GM18505 (cell line): ENCODE measurements at regions not wholly inside any gene's neighbourhood (a gene's known extent, or its start where the extent isn't known, plus 50 kb on each side); places are given as distances from the start of the nearest gene placed in this dataset.

ENCODE experiments used
- ATAC-seq: cut with Tn5 transposase; IDR thresholded peaks from one replicate; pipeline ENCODE4 v1.9.1; 2021; ENCODE audit not compliant: unreplicated experiment
- POLR2A ChIP-seq: IDR thresholded peaks from 4 replicates; pipeline ENCODE4 v1.6.1; 2011; ENCODE audit warnings: borderline replicate concordance; ENCODE audit not compliant: insufficient read depth, insufficient read length; ENCODE audit errors: extremely low read depth

DNA sequence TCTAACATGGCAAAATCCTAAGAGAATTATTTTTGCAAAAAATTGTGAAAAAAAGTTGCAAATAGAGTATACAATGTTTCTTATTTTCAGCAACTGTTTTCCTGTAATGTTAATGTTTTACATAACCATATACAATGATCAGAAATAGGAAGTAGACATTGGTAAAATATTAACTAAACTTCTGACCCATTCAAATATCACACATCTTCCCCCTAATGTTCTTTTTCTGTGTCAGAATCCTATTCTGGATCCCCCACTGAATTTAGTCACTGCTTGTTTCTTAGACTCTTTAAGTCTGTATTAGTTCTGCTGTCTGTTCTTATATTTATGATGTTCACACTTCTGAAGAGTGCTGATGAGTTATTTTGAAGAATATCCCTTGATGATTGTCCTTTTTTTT is 62.0 kb downstream of the HFE start:
- no peak for TF ChIP-seq POLR2A

DNA sequence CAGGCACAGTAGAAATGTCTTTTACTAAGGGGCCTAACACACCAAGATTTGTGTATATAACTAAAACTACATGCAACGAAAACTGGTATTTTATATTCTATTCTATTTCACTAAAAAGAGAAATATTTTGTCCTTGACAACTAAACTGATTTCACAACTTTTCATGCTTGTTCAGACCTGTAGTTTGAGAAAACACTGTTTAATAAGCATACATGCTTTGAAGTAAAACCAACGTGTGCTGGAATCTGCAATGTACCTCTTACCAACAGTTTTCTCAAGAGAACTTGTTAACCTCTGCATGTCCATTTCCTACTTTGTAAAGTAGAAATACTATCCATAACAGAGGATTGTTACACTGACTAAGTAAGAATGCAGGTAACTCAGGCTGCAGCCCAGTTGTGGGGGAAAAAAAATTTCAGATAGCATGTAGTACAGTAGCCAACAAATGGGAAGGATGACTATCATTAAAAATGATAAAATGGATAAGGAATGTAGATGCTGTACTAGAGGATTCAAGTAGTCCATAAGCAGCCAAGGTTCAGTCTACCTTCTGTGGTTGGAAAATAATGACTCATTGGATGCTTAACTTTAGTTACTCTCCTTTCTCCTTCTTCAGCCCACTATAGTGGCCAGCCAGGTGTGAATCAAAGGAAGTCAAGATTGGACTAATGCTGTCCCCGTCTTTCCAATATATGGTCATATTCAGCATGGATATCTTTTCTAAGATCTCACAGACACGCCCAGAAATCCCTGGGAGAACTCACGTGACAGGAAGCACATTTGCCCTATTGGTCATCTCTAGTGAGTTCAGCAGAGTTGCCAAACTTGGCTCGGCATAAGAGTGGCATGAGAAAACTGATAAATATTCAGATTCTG is 65.2 kb downstream of the HFE start:
- no peak for TF ChIP-seq POLR2A
- no peak for ATAC-seq

More for the DNA sequence above, 62.0 kb downstream of the HFE start:
- no peak for ATAC-seq

DNA sequence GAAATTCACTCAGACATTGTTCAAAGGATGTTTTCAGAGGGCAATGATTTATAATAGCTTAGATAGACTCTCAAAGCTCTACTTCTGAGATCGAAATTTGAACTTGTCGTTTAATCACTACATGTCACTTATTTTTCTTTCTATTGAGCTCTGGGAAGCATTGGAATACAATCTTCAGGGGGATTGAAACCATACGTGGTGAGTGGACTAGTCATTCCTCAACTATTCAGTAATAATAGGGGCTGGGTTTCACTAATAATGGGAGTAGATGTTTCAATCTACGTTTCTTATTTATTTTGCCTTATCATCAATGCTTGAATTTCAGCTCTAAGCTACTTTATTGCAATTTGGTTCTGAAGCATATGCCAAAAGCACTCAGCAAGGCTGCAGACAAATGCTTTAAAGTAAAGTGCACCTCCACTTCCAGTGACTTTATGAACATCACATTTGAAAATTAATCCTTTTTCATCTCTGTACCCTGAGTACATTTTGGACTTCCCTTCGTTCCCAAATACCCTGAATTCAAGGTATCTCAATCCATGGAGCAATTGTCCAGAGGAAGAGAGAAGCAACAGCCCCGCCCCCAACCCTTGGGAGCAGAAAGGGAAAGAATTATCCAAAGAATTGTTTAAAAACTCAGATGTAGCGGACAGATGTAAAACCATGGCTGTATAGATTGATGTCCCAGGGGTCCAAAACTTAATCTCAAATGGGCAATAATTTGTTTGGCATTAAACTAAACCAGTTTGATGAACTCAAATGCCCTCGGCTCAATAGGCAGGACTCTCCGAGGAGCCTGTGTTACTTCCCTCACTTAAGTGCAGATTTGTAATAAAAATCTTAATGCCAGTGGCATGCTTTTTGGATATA is 68.1 kb downstream of the HFE start:
- no peak for TF ChIP-seq POLR2A
- ATAC-seq = no peak

DNA sequence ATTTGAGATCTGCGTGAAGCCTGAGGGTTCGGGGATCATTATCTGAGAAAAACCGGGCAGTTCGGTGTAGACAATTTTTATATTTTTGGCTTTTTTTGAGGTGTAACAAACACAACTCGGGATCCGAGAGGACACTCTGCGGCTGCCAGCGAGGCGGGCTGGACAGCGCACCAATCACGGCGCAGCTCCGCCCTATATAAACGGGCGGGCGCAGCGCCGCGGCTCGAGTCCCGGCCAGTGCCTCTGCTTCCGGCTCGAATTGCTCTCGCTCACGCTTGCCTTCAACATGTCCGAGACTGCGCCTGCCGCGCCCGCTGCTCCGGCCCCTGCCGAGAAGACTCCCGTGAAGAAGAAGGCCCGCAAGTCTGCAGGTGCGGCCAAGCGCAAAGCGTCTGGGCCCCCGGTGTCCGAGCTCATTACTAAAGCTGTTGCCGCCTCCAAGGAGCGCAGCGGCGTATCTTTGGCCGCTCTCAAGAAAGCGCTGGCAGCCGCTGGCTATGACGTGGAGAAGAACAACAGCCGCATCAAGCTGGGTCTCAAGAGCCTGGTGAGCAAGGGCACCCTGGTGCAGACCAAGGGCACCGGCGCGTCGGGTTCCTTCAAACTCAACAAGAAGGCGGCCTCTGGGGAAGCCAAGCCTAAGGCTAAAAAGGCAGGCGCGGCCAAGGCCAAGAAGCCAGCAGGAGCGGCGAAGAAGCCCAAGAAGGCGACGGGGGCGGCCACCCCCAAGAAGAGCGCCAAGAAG is 69.0 kb downstream of the HFE start:
- peak; percentile 99 for TF ChIP-seq POLR2A
- peak; percentile 49 for ATAC-seq

DNA sequence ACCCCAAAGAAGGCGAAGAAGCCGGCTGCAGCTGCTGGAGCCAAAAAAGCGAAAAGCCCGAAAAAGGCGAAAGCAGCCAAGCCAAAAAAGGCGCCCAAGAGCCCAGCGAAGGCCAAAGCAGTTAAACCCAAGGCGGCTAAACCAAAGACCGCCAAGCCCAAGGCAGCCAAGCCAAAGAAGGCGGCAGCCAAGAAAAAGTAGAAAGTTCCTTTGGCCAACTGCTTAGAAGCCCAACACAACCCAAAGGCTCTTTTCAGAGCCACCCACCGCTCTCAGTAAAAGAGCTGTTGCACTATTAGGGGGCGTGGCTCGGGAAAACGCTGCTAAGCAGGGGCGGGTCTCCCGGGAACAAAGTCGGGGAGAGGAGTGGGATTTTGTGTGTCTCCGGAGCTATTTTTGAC is 69.6 kb downstream of the HFE start:
- ATAC-seq = peak; percentile 11
- no peak for TF ChIP-seq POLR2A

DNA sequence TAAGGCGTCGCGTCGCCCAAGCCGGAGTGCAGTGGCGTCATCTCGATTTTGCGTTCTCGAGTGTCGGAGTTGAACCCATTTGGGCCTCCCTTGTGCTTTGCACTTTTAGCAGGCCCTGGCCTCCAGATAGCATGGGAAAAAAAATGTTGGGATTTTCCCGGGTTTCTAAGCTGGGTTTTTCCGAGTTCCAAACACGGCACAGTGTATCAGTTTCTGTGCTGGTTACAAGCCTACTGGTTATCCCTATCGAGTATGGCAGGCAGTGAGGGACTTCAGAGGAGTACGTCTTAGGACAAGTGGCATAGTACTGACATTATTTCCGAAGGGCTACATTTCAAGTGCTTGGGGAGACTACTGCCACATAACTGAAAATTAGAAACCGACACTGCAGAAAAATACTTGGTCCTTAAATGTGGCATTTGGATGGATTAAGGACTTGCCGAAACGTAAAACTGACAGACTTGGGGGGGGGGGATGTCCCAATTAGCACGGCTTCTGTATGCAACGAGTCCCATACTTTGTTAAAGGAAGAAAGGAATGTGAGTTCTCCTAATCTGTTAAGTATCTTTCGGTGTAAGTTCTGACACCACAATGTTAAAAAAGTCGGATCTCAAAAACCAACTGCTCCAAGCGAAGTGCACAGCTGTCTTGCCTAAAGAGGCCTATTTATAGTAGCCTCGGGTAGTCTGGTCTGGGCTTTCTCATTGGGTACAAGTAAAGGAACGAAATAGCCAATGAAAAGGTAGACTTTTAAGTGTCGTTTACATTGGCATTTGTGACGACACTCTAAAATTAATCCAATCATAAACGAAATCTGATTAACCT is 70.2 kb downstream of the HFE start:
- peak; percentile 47 for ATAC-seq
- TF ChIP-seq POLR2A = peak; percentile 99

DNA sequence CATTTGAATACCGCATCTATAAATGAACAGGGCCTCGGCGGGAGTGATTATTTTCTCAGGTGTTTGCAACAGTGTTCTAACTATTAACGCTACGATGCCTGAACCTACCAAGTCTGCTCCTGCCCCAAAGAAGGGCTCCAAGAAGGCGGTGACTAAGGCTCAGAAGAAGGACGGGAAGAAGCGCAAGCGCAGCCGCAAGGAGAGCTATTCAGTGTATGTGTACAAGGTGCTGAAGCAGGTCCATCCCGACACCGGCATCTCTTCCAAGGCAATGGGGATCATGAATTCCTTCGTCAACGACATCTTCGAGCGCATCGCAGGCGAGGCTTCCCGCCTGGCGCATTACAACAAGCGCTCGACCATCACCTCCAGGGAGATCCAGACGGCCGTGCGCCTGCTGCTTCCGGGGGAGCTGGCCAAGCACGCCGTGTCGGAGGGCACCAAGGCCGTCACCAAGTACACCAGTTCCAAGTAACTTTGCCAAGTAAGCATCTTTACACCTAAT is 70.9 kb downstream of the HFE start:
- ATAC-seq = no peak
- peak; percentile 97 for TF ChIP-seq POLR2A

DNA sequence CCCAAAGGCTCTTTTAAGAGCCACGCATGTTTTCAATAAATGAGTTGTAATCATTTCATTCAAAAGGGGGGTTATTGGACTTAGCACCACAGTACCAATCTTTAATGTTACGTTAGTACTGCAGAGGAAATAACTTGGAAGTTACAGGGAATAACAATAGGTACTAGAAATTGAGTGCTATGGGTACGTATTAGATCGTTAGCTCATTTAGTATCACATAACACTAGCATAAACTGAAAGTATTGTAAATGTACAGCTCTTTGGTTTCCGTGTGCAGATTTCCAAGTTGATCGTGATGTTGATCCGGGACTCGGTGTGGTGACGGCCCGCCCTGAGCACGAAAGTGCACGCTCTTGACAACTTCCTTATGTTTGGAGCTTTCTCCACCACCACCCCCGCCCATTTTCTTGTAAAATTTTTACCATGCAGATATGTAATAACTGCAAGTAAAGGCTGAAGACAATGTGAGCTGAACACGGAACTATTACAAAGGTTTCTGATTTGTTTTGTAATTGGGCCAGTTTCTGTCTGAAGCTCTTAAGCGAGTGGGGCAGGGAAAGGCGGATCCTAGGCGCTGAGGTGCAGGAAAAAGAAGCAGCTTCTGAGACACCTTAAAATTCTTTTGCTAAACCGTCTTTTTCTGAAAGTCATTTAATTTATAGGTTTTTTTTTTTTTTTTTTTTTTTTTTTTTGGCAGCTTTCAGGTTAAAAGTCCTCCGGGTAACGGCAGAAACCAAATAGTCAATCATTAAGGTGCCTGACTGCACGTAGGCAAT is 71.5 kb downstream of the HFE start:
- no peak for ATAC-seq

DNA sequence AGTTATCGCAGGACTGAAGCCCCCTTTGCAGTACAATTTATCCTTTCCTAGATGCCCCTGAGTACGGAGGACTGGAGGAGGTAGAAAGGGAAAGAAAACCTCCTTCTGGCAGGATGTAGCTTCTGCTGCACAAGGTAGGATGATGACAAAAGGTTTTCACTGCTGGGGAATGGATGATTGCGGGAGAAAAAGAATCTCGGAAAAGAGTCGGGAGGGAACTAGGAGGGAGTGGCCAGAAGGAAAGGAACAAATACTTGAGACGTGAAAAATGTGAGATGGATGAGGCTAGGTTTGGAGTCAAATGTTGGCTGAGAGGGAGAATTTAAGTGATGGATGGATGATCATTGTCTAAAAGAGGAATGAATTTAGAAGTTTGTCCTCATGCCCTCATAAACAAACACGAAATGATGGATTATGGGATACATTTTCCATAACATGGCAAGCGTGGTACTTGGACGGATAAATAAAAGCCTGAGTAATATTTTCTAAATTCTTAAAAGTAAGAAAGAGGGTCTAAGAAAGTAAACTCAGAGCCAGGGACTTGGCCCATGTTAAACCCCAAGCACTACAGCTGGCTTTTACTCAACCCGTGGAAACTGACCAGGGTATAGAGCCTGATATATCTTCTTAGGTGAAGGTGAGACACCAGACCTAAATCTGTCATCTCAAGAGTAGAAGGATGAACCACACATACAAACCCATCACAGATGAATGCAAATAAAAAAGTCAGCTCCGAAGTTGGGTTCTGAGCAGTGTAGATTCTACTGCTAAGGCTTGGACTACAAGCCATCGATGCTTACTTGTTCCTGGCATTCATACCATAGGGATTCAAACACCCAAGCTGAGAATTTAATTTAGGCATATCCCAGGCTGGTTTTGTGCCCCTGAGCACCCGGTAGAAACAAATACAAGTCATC is 72.4 kb downstream of the HFE start:
- ATAC-seq = no peak
- peak; percentile 31 for TF ChIP-seq POLR2A

More for the DNA sequence above, 71.5 kb downstream of the HFE start:
- TF ChIP-seq POLR2A = peak; percentile 39

DNA sequence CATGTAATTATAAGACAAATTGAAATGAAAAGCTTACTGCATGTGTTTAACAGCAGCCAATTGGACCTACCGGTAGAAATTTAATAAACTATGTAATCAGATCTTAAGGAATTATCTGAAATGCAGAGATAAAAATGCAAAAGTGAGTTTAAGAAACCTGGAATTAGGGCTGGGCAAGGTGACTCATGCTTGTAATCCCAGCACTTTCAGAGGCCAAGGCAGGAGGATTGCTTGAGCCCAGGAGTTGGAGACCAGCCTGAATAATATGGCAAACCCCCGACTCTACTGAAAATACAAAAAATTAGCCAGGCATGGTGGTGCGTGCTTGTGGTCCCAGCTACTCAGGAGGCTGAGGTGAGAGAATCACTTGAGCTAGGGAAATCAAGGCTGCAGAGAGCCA is 74.1 kb downstream of the HFE start:
- TF ChIP-seq POLR2A = no peak
- no peak for ATAC-seq

DNA sequence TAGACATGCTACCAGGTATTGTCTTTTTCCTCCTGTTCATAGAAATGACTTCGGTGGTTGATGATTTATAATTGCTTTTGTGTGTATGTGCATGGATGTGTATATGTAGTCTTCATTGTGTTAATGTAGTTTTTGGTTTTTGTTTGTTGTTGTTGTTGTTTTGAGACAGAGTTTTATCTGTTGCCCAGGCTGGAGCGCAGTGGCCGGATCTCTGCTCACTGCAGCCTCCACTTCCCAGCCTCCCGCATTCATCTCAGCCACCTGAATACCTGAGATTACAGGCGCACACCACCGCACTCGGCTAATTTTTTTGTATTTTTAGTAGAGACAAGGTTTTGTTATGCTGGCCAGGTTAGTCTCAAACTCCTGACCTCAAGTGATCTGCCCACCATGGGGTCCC is 75.2 kb downstream of the HFE start:
- ATAC-seq = no peak

More for the DNA sequence above, 75.2 kb downstream of the HFE start:
- no peak for TF ChIP-seq POLR2A
